Parathyroid adenoma (tissue), 2 donors: ENCODE measurements at regions not wholly inside any gene's neighbourhood (a gene's known extent, or its start where the extent isn't known, plus 50 kb on each side); places are given as distances from the start of the nearest gene placed in this dataset.

Source experiments
- H2AFZ ChIP-seq: fragments of 300-600 bp; sonication (generic); one replicate; pipeline ENCODE4 v1.7.0; 2017; ENCODE audit warnings: antibody characterized with exemption, mild to moderate bottlenecking
- H3K27ac ChIP-seq: fragments of 300-600 bp; sonication (generic); one replicate; pipeline ENCODE4 v1.7.0; 2017
- H3K27me3 ChIP-seq: fragments of 300-600 bp; sonication (generic); one replicate; pipeline ENCODE4 v1.7.0; 2017; ENCODE audit warnings: low read length; ENCODE audit not compliant: control insufficient read depth, insufficient read depth
- H3K36me3 ChIP-seq: fragments of 300-600 bp; sonication (generic); one replicate; pipeline ENCODE4 v1.7.0; 2017; ENCODE audit warnings: low read length; ENCODE audit not compliant: control insufficient read depth, insufficient read depth
- H3K4me1 ChIP-seq: fragments of 300-600 bp; sonication (generic); one replicate; pipeline ENCODE4 v1.7.0; 2017; ENCODE audit warnings: control low read depth
- H3K4me2 ChIP-seq: fragments of 300-600 bp; sonication (generic); one replicate; pipeline ENCODE4 v1.7.0; 2017; ENCODE audit warnings: low read length
- H3K4me3 ChIP-seq: fragments of 300-600 bp; sonication (generic); one replicate; pipeline ENCODE4 v1.7.0; 2017; ENCODE audit warnings: low read depth, low read length
- H3K79me2 ChIP-seq: fragments of 300-600 bp; sonication (generic); one replicate; pipeline ENCODE4 v1.7.0; 2017; ENCODE audit warnings: control low read depth
- H3K9ac ChIP-seq: fragments of 300-600 bp; sonication (generic); one replicate; pipeline ENCODE4 v1.7.0; 2017; ENCODE audit warnings: mild to moderate bottlenecking
- H3K9me3 ChIP-seq: fragments of 300-600 bp; sonication (generic); one replicate; pipeline ENCODE4 v1.7.0; 2017; ENCODE audit warnings: low read length; ENCODE audit not compliant: control insufficient read depth
- CTCF ChIP-seq: fragments of 300-600 bp; sonication (generic); IDR thresholded peaks from one replicate; pipeline ENCODE4 v1.7.0; 2017; ENCODE audit warnings: antibody characterized with exemption, mild to moderate bottlenecking
- donor health status: primary hyperparathyroidism.

- Histone ChIP-seq H3K9me3 (no peaks in the 10 kb centered on the region), H3K79me2 (no peaks in the 10 kb centered on the region), H3K36me3 (no peaks in the 10 kb centered on the region), H3K4me2 (no peak overlapping the region), H3K4me1 (no peaks in the 10 kb centered on the region), H3K4me3 (no peak overlapping the region), H3K27ac (no peak overlapping the region), H2AFZ (no peak overlapping the region), H3K9ac (no peak overlapping the region), H3K27me3 (no peaks in the 10 kb centered on the region)
- no peak for TF ChIP-seq CTCF
These were observed 2070.4 kb upstream of the CELF4 start for GRCh38 chr18:39635966-39636365.

- Histone ChIP-seq H3K9ac (no peak overlapping the region), H3K27ac (no peak overlapping the region), H3K4me3 (no peak overlapping the region), H3K4me2 (no peak overlapping the region), H3K79me2 (no peaks in the 10 kb centered on the region), H3K4me1 (no peaks in the 10 kb centered on the region), H3K36me3 (no peaks in the 10 kb centered on the region), H2AFZ (no peak overlapping the region), H3K9me3 (no peaks in the 10 kb centered on the region), H3K27me3 (no peaks in the 10 kb centered on the region)
- TF ChIP-seq CTCF: no peak
These were observed 2069.6 kb upstream of the CELF4 start for GRCh38 chr18:39635192-39635591.

DNA sequence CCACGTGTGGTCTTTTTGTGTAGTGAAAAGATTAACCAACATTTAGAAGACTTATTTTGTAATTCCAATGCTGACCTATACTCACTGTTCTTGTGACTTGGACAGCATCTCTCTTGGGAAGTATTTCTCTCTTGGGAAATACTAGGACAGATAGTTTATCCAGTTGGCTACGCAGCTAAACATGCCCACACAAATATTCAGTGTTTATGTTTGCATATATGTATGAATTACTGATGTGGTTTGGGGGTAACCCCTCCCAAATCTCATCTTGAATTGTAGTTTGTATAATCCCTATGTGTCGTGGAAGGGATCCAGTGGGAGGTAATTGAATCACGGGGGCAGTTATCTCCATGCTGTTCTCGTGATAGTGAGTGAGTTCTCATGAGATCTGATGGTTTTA is 2062.3 kb upstream of the CELF4 start:
- no peak overlapping the region for H3K4me2 ChIP-seq
- no peaks in the 10 kb centered on the region for H3K9me3 ChIP-seq
- H3K9ac ChIP-seq: no peak overlapping the region
- H3K79me2 ChIP-seq: no peaks in the 10 kb centered on the region
- H3K36me3 ChIP-seq: no peaks in the 10 kb centered on the region
- no peaks in the 10 kb centered on the region for H3K27me3 ChIP-seq
- no peak overlapping the region for H2AFZ ChIP-seq
- no peak overlapping the region for H3K4me3 ChIP-seq
- no peak for TF ChIP-seq CTCF
- H3K27ac ChIP-seq: no peak overlapping the region
- H3K4me1 ChIP-seq: no peaks in the 10 kb centered on the region

GRCh38 chr18:39624961-39625360 is 2059.4 kb upstream of the CELF4 start:
- H3K79me2 ChIP-seq: no peaks in the 10 kb centered on the region

More at GRCh38 chr18:39624961-39625360, 2059.4 kb upstream of the CELF4 start:
- peaks cover 5% of the 10 kb centered on the region for H3K4me1 ChIP-seq
- H3K36me3 ChIP-seq: no peaks in the 10 kb centered on the region
- H2AFZ ChIP-seq: no peak overlapping the region
- H3K9me3 ChIP-seq: no peaks in the 10 kb centered on the region
- H3K27ac ChIP-seq: no peak overlapping the region
- no peak overlapping the region for H3K4me3 ChIP-seq
- no peak overlapping the region for H3K4me2 ChIP-seq
- TF ChIP-seq CTCF: no peak
- no peak overlapping the region for H3K9ac ChIP-seq
- H3K27me3 ChIP-seq: no peaks in the 10 kb centered on the region
